ENCODE measurements at regions not wholly inside any gene's neighbourhood (a gene's known extent, or its start where the extent isn't known, plus 50 kb on each side); places are given as distances from the start of the nearest gene placed in this dataset.

- DNase-seq (ENCODE audit: low spot score): no peak
These were observed 100.7 kb downstream of the ASB7 start for GRCh38 chr15:100703032-100703578.

DNA sequence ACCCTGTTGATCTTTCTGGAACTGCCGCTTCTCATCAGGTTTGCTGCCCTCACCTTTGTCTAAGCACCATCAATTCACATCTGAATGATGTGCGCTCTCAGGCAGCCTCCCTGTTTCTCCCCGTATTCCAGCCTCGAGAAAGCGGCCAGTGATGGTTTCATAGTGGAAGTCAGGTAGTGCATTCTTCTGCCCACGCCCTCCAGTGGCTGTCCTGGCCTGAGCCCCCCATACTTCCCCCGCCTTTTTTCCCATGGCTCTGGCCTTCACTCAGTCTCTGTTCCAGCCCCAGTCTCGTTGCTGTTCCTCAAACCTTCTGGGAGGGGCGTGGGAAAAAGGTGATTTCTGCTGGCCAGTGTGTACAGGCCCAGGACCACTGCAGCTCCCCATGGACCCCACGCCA, 101.3 kb downstream of the ASB7 start:
- no peak for DNase-seq (ENCODE audit: low spot score)

GRCh38 chr15:100704281-100705055, 102.1 kb downstream of the ASB7 start:
- no peak for DNase-seq (ENCODE audit: low spot score)

GRCh38 chr15:100705065-100705464, 102.7 kb downstream of the ASB7 start:
- DNase-seq (ENCODE audit: low spot score): no peak

GRCh38 chr15:100705841-100706240, 103.5 kb downstream of the ASB7 start:
- DNase-seq (ENCODE audit: low spot score): no peak

DNA sequence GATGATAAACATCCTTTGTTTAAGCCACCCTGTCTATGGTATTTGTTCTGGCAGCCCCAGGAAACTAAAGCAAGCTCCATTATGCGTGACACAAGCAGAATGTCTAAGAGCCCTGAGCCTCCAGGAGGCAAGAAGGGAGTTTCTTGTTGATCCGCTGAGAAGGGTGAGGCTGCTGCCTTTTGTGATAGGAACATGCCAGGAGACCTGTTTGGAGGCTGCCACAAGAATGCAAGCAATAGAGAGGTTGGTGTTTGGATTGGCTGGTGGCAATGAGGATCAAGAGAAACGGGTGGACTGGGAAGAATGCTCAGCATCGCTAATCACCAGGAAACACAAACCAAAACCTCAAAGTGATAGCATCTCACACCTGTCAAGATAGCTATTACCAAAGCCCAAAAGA, 104.8 kb downstream of the ASB7 start:
- DNase-seq (ENCODE audit: low spot score): no peak

- no peak for DNase-seq (ENCODE audit: low spot score)
These were observed 106.5 kb downstream of the ASB7 start for GRCh38 chr15:100708916-100709315.

GRCh38 chr15:100710222-100710621, 107.8 kb downstream of the ASB7 start:
- no peak for DNase-seq (ENCODE audit: low spot score)

DNA sequence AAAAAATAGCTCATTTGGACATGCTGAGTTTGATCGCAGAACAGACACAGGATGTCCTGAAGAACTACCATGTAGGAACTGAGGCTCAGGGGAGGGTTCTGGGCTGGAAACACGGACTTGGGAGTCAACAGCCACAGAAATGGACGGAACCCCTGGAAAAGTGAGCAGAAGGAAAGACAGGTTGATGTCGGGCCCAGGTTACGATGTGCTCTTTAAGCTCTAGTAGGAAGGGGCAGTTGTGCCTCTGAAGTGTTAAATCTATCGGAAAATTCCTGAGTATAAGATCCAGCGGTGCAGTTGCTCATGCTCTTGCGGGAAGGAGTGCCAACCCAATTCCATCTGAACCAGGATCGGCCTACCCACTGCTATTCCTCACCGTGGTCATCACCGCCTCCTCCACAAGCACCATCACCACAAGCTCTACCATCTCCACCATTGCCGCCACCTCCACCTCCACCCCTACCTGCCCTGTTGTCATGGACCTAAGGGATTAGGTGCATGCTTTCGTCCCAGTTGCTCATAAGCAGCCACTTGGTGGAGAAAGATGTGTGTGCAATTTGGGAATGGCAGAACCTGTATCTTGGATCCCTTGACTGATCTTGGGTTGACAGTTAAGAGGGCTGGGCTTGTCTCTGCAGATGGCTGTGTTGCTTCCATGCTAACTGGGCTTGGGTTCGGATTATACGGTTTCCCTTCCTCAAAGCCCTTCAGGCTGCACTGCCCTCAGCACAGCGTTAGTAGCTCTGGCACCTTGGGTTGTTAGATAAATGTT, 108.5 kb downstream of the ASB7 start:
- DNase-seq (ENCODE audit: low spot score): no peak

DNA sequence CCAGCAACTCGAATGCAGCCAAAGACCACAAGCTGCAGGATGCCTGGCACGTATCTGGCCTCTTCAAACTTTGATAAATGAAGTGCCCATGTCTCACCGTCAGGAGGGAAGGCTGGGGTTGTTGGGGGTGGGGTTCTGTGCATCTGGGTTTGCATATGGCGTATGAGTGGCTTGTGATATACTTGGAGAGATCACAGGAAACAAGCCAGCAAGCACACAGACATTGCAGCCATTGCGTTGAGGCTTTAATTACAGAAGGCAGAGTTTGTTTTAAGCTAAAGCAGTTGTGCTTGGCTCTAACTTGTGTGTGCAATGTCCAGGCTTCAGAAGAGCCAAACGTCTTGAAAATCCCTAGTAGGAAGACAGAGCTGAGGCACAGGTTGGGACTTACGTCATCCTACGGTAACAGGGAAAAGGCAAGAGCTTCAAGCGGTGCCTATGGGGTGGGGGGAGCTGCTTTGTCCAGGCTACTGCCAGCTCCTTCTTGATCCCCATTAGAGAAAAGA, 109.2 kb downstream of the ASB7 start:
- DNase-seq (ENCODE audit: low spot score): no peak

GRCh38 chr15:100712226-100712625, 109.8 kb downstream of the ASB7 start:
- no peak for DNase-seq (ENCODE audit: low spot score)

DNA sequence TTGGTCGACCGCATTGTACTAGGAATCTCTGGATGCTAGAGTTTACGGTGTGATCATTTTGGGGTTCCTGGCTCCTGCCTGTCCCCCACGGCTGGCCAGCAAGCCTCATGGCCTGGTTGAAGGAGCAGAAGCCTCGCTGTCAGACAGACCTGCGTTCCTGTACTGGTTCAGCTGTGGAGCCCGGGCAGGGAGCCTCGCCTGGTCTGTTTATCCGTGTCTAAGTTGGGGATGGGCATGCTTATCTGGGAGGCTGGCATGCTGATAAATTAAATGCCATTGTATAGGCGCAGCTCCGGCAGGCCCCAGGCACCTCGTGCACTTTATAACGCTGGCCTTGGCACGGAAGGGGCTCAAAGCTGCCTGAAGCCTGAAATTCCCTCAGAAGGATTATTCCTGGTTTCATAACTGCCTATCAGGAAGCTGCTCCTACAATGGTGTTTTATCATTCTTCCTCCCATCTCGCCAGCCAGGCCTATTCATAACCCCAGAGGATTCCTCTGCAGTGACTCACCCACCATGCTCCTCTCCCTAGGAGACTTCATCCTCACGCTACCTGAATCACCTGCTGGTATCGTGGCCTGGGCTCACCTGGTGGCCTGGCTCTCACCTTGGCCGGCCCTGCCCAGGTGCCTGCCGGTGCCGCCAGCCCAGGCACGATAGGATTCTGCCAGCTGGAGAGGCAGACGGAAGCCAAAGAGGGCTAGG, 110.9 kb downstream of the ASB7 start:
- peak; percentile 99 for DNase-seq (ENCODE audit: low spot score)

DNA sequence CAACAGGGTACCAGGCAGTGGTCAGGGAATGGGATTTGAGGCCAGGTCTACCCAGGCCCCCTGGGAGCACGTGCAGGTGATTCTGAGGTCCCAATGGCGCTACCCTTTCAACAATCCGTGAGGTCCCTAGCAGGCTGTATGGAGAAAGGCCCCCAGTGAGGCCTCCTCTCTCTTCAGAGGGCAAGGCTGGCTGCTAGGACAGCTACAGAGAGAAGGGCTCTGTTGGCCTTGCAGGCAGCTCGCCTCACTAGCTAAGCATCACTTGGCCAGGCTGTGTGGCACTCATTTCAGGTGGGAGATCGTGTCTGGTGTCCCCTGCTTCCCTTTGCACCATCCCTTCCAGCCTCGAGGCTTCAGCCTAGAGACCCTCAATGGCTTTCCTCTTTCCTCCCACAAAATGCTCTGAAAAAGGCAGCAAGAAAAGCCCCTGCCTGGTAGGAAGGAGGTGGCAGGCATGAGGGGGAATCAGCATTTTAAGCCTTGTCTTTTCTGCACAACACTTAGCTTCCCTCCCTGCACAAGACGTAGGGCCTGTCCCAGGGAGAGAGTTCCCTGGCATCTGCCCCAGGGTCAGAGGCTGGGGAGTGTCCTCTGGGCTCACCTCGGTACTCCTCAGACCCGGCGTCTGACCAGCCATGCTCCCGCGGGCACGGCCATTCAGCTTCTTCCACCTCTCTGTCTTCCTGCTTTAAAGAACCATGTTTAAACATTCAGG, 111.8 kb downstream of the ASB7 start:
- no peak for DNase-seq (ENCODE audit: low spot score)

GRCh38 chr15:100714749-100715342, 112.5 kb downstream of the ASB7 start:
- DNase-seq (ENCODE audit: low spot score): no peak

- DNase-seq (ENCODE audit: low spot score): no peak
These were observed 113.4 kb downstream of the ASB7 start for GRCh38 chr15:100715571-100716455.

DNA sequence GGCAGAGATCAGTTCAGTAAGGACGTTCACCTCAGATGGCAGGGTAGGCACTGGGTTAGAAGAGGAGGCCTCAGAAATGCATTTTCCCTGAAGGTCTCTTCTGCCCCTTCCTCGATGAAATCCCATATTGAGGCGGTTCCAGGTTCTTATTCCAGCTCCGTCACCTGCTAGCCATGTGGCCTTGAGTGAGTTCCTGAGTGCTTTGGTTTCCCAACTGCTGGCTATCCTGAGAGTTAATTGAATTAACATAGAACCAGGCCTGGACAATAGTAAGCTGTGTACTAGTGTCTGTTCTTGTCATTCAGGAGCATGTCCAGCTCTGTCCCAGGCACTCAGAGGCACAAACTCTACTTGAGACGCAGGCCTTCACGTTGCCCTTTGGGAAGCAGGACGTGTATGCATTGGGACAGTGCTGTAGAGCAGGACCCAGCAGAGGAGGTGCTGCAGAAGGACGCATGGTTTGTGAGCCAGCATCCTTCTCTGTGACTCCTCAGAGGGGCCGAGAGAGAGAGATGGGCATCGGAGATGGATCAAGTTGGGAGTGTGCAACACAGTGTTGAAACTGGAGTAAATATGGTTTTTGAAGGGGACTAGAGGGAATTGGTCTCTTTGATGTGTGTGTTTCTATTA, 114.2 kb downstream of the ASB7 start:
- no peak for DNase-seq (ENCODE audit: low spot score)

DNA sequence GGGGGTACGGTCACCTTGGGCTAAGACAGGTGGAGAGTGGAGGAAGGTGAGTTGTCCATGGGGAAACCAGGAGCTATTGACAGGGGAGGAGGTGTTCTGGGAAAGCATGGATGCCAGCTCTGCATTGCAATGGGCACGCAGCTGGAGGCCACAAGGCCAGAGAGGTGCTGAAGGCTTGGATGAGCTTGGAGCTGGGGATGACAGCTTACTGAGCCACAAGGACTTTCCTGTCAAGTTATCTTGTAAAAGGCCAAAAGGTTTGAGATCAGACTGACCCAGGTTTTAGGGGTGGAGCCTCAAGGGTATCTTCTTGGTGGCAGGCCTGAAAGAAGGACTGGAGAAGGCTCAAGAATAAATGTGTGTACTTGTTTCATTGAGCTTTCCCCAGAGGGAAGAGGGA, 115.2 kb downstream of the ASB7 start:
- no peak for DNase-seq (ENCODE audit: low spot score)

GRCh38 chr15:100718075-100718980, 115.9 kb downstream of the ASB7 start:
- no peak for DNase-seq (ENCODE audit: low spot score)
